Natural killer cell (primary cell): ENCODE measurements at regions not wholly inside any gene's neighbourhood (a gene's known extent, or its start where the extent isn't known, plus 50 kb on each side); places are given as distances from the start of the nearest gene placed in this dataset.

Experiments
- ATAC-seq, 3 donors: fragments of 150-1000 bp in 2 of 3; fragments of 200-7000 bp in 1 of 3; cut with Tn5 transposase; 1 replicate in 1 of 3; 2 replicates in 2 of 3; pipeline ENCODE4 v1.10.0; 2021; ENCODE audit warnings: mild to moderate bottlenecking in 2 of 3, moderate library complexity in 2 of 3
- DNase-seq, 2 donors: peaks; one replicate each; pipeline versions ENCODE4 v3.0.0 to v3.0.0-alpha.2; 2013 to 2021; ENCODE audit warnings: mixed read lengths in 1 of 2
- H3K27ac ChIP-seq: one replicate; pipeline ENCODE4 v1.5.1; 2013; ENCODE audit warnings: mild to moderate bottlenecking, low read length
- H3K27me3 ChIP-seq: one replicate; pipeline ENCODE4 v1.6.1; 2013; ENCODE audit warnings: low read length; ENCODE audit not compliant: control insufficient read depth, insufficient read depth
- H3K36me3 ChIP-seq: one replicate; pipeline ENCODE4 v1.6.1; 2013; ENCODE audit warnings: low read length; ENCODE audit not compliant: control insufficient read depth, insufficient read depth
- H3K4me1 ChIP-seq: one replicate; pipeline ENCODE4 v1.6.1; 2013; ENCODE audit warnings: low read length; ENCODE audit not compliant: control insufficient read depth, insufficient read depth
- H3K4me3 ChIP-seq: one replicate; pipeline ENCODE4 v1.5.1; 2013; ENCODE audit warnings: low read length
- H3K9me3 ChIP-seq: one replicate; pipeline ENCODE4 v1.6.1; 2013; ENCODE audit warnings: low read length; ENCODE audit not compliant: control insufficient read depth, insufficient read depth
- H3K27ac Mint-ChIP-seq, 2 donors: one replicate each; pipeline ENCODE4 v1.8.0; 2022; ENCODE audit warnings: mild to moderate bottlenecking in 2 of 2, mixed read lengths in 2 of 2, moderate library complexity in 1 of 2
- H3K27me3 Mint-ChIP-seq, 2 donors: one replicate each; pipeline ENCODE4 v1.8.0; 2022; ENCODE audit warnings: low read depth in 2 of 2, mixed read lengths in 2 of 2
- H3K36me3 Mint-ChIP-seq: one replicate; pipeline ENCODE4 v1.8.0; 2022; ENCODE audit warnings: mixed read lengths
- H3K4me1 Mint-ChIP-seq, 2 donors: one replicate each; pipeline ENCODE4 v1.8.0; 2022; ENCODE audit warnings: mixed read lengths in 2 of 2
- H3K4me3 Mint-ChIP-seq: one replicate; pipeline ENCODE4 v1.8.0; 2022; ENCODE audit warnings: mild to moderate bottlenecking, moderate library complexity, mixed read lengths
- H3K9me3 Mint-ChIP-seq, 2 donors: one replicate each; pipeline ENCODE4 v1.8.0; 2022; ENCODE audit warnings: mixed read lengths in 2 of 2
- CTCF ChIP-seq: fragments of 200-600 bp; IDR thresholded peaks from one replicate; pipeline ENCODE4 v1.8.0; 2022; ENCODE audit warnings: antibody characterized with exemption
- WGBS: methylation state at CpG from one replicate; pipeline ENCODE4 v1.1.7; 2013; ENCODE audit warnings: missing lambda C conversion rate; ENCODE audit not compliant: insufficient coverage; 5-methylcytosine and 5-hydroxymethylcytosine counted together
- intact Hi-C: fragments of 100-400 bp; cut with micrococcal nuclease; formaldehyde crosslinking; loops from one replicate; pipeline ENCODE4 v1.14.2; 2022

DNA sequence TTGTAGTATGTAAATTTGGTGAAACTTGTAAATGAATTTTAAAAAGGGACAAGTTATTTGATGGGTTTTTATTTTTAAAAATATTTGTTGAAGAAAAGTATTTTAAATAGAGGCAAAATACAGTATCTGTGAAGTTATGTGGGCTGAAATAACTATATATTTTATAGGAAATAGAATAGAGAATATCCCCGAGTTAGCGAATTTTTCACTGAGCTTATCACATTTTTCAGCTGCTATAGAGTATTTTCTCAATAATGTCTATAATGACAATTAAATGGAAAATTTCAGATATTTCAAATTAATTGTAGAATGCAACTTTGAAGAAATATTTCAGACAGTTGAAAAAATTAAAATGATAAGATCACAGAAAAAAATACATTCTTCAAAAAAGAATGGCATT lies 166.4 kb upstream of the TP63 start:
- H3K27ac ChIP-seq, result no peak overlapping the region
- TF ChIP-seq CTCF, result no peak
- Mint-ChIP-seq H3K4me3 (no peak overlapping the region), H3K4me1 (no peaks in the 10 kb centered on the region), H3K27me3 (no peaks in the 10 kb centered on the region), H3K36me3 (no peaks in the 10 kb centered on the region), H3K9me3 (peaks cover 0 to 5% of the 10 kb centered on the region in 2 donors), H3K27ac (no peak overlapping the region)
- no peak for ATAC-seq
- H3K4me3 ChIP-seq, result no peak overlapping the region
- no CpG with 5 or more reads among the region's 2 CpGs for WGBS
- H3K27me3 ChIP-seq, result no peaks in the 10 kb centered on the region
- no peaks in the 10 kb centered on the region for H3K4me1 ChIP-seq
- intact Hi-C loops, result no loop called here
- DNase-seq, result no peak
- H3K9me3 ChIP-seq, result no peaks in the 10 kb centered on the region
- H3K36me3 ChIP-seq, result no peaks in the 10 kb centered on the region

DNA sequence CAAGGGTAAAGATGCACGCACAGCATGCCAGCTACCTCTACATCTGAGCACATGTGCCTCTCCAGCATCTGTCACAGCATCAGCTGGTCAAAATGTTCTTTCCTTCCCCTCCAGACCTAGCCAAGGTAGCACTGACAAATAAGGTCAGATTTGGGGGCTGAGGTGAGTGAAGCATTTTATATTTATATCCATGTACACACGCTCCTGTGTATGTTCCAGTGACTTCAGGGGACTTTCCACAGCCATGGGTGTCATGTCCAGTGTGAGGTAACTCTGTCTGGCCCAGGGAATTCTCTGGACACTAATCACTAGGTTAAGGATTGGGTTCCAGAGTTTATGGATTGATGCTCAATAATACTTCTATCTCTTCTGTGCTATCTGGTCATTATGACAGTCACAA lies 165.2 kb upstream of the TP63 start:
- H3K36me3 Mint-ChIP-seq, result no peaks in the 10 kb centered on the region
- H3K4me1 Mint-ChIP-seq, result no peaks in the 10 kb centered on the region
- WGBS, result 75% methylated on average over 1 of the region's 2 CpGs
- intact Hi-C loops, result no loop called here
- no peak for TF ChIP-seq CTCF
- peaks cover 2 to 5% of the 10 kb centered on the region in 2 donors for H3K9me3 Mint-ChIP-seq
- Histone ChIP-seq H3K36me3 (no peaks in the 10 kb centered on the region), H3K4me3 (no peak overlapping the region), H3K4me1 (no peaks in the 10 kb centered on the region), H3K27ac (no peak overlapping the region), H3K9me3 (no peaks in the 10 kb centered on the region), H3K27me3 (no peaks in the 10 kb centered on the region)
- ATAC-seq (no peak), DNase-seq (no peak)
- H3K27ac Mint-ChIP-seq, result no peak overlapping the region
- H3K4me3 Mint-ChIP-seq, result no peak overlapping the region
- H3K27me3 Mint-ChIP-seq, result no peaks in the 10 kb centered on the region

DNA sequence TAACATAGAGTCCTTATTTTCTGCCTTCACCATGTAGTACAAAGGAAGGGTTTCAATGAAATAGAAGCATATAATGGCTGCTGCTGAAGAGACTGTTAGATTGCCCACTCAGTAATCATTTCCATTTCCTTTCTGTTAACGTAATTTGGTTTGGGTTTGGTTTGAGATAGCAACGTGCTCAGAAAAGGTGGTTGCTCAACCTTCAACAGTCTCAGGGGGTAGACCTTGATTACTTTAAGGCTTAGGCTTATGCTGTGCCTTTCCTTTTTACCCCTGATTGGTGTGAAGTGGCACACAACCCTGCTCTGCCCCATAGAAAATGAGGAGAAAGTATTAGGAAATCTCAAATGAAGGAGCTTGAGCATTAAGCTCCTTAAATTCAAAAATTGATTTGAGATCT lies 163.7 kb upstream of the TP63 start:
- ATAC-seq, result no peak
- H3K9me3 ChIP-seq, result no peaks in the 10 kb centered on the region
- no peak for DNase-seq
- Mint-ChIP-seq H3K36me3 (no peaks in the 10 kb centered on the region), H3K4me3 (no peak overlapping the region), H3K27me3 (no peaks in the 10 kb centered on the region), H3K27ac (no peak overlapping the region), H3K4me1 (no peaks in the 10 kb centered on the region), H3K9me3 (peaks cover 1 to 2% of the 10 kb centered on the region in 2 donors)
- no peak overlapping the region for H3K4me3 ChIP-seq
- TF ChIP-seq CTCF, result no peak
- H3K36me3 ChIP-seq, result no peaks in the 10 kb centered on the region
- intact Hi-C loops, result no loop called here
- H3K27ac ChIP-seq, result no peak overlapping the region
- WGBS, result 87% methylated on average over 2 of the region's 2 CpGs
- H3K4me1 ChIP-seq, result no peaks in the 10 kb centered on the region
- no peaks in the 10 kb centered on the region for H3K27me3 ChIP-seq

DNA sequence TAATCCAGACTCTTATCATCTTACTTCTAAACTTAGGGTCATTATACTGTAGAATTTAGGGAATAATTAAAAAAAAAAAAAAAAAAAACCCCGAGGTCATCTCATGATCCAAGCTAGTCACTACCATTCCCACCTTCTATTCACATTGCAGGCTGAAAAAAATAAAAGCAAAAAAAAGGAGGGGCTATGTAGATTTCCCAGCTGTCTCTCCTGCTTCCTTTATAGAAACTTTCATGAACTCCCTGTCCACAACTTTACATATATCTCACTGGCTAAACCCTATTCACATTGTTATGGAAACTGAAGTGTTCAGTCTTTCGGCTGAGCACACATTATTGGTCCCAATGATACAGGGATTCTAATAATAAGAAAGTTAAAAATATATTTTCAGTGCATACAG lies 156.2 kb upstream of the TP63 start:
- Histone ChIP-seq H3K36me3 (no peaks in the 10 kb centered on the region), H3K27ac (no peak overlapping the region), H3K4me1 (no peaks in the 10 kb centered on the region), H3K4me3 (no peak overlapping the region), H3K9me3 (no peaks in the 10 kb centered on the region), H3K27me3 (no peaks in the 10 kb centered on the region)
- WGBS, result no CpG with 5 or more reads among the region's 2 CpGs
- Mint-ChIP-seq H3K9me3 (peaks cover 0 to 2% of the 10 kb centered on the region in 2 donors), H3K4me3 (no peak overlapping the region), H3K27ac (no peak overlapping the region), H3K36me3 (no peaks in the 10 kb centered on the region), H3K27me3 (peaks cover 0 to 15% of the 10 kb centered on the region in 2 donors), H3K4me1 (no peaks in the 10 kb centered on the region)
- intact Hi-C loops, result no loop called here
- DNase-seq, result no peak
- TF ChIP-seq CTCF, result no peak
- ATAC-seq, result no peak
